Endothelial cell of umbilical vein (primary cell): ENCODE measurements at regions not wholly inside any gene's neighbourhood (a gene's known extent, or its start where the extent isn't known, plus 50 kb on each side); places are given as distances from the start of the nearest gene placed in this dataset.

Experiments
- BruUV-seq: library from RNA; stranded (reverse); fragments of 400-500 nt; replicated peaks from 2 replicates; lab custom pipeline; 2021; lab: Mats Ljungman, UMichigan
- CTCF ChIA-PET: fragments of 300-600, 350-600 bp; sonication (Branson Sonifier 250); formaldehyde crosslinking; loops from one replicate; lab custom pipeline; 2021; ENCODE audit warnings: antibody characterized with exemption, inconsistent platforms; lab: Charles Lee
- POLR2A ChIA-PET: fragments of 300-600, 350-600 bp; sonication (Branson Sonifier 250); formaldehyde crosslinking; loops from one replicate; lab custom pipeline; 2021; ENCODE audit warnings: antibody characterized with exemption, inconsistent platforms; lab: Charles Lee
- DNase-seq: peaks from one replicate; pipeline ENCODE4 v3.0.0-alpha.2; 2011; ENCODE audit warnings: low read depth, low spot score
- FAIRE-seq: peaks from 2 replicates; lab custom pipeline; 2011; peaks lifted over from hg19 to GRCh38; lab: Jason Lieb, UNC
- H2AFZ ChIP-seq: 2 replicates; pipeline ENCODE4 v1.6.0; 2012; ENCODE audit warnings: low read depth, low read length, control low read depth, inconsistent platforms
- H3K27ac ChIP-seq: 2 replicates; pipeline ENCODE4 v1.5.1; 2011; ENCODE audit warnings: low read depth, mild to moderate bottlenecking, control low read depth, low read length, moderate library complexity; ENCODE audit not compliant: insufficient read depth
- H3K27me3 ChIP-seq, 2 experiments: 2 replicates each; pipeline versions ENCODE4 v1.6.0 to v1.6.1; 2011; ENCODE audit warnings: low read length in 2 of 2, mixed read lengths in 1 of 2; ENCODE audit not compliant: control insufficient read depth in 2 of 2, insufficient read depth in 2 of 2
- H3K36me3 ChIP-seq, 2 experiments: 2 replicates in 1 of 2; 3 replicates in 1 of 2; pipeline ENCODE4 v1.5.1; 2011; ENCODE audit warnings: low read length in 2 of 2, mild to moderate bottlenecking in 1 of 2, moderate library complexity in 1 of 2; ENCODE audit not compliant: control insufficient read depth in 2 of 2, insufficient read depth in 2 of 2; ENCODE audit errors: extremely low read depth in 1 of 2
- H3K4me1 ChIP-seq: 3 replicates; pipeline ENCODE4 v1.5.1; 2011; ENCODE audit warnings: mild to moderate bottlenecking, low read length; ENCODE audit not compliant: control insufficient read depth, insufficient read depth; ENCODE audit errors: extremely low read depth
- H3K4me2 ChIP-seq: 2 replicates; pipeline ENCODE4 v1.6.1; 2011; ENCODE audit warnings: low read length, control low read depth, mixed read lengths; ENCODE audit not compliant: insufficient read depth
- H3K4me3 ChIP-seq, 3 experiments: fragments of 200-600 bp in 1 of 3; sonication (generic), shearing (Covaris generic) in 1 of 3; replicated peaks in 1 of 3; 2 replicates each; pipeline ENCODE4 v1.5.1; 2011 to 2016; ENCODE audit warnings: control low read depth in 3 of 3, low read length in 3 of 3, mild to moderate bottlenecking in 2 of 3, inconsistent platforms in 1 of 3, low read depth in 1 of 3, moderate library complexity in 1 of 3; ENCODE audit not compliant: insufficient read depth in 1 of 3
- H3K79me2 ChIP-seq: 2 replicates; pipeline ENCODE4 v1.6.0; 2012; ENCODE audit warnings: low read length, inconsistent platforms; ENCODE audit not compliant: control insufficient read depth, insufficient read depth
- H3K9ac ChIP-seq: replicated peaks from 2 replicates; pipeline ENCODE3; 2011; ENCODE audit warnings: low read length, control low read depth; ENCODE audit not compliant: insufficient read depth; ENCODE audit errors: extremely low read depth
- H3K9me1 ChIP-seq: replicated peaks from 3 replicates; pipeline ENCODE4 v1.6.0; 2011; ENCODE audit warnings: mild to moderate bottlenecking, low read length; ENCODE audit not compliant: control insufficient read depth, insufficient read depth; ENCODE audit errors: extremely low read depth
- H3K9me3 ChIP-seq: replicated peaks from 2 replicates; pipeline ENCODE4 v1.5.1; 2012; ENCODE audit warnings: low read length, inconsistent platforms; ENCODE audit not compliant: control insufficient read depth, insufficient read depth
- H4K20me1 ChIP-seq: replicated peaks from 2 replicates; pipeline ENCODE3; 2011; ENCODE audit warnings: mild to moderate bottlenecking, low read length; ENCODE audit not compliant: control insufficient read depth, insufficient read depth; ENCODE audit errors: extremely low read depth
- CTCF ChIP-seq, 2 donors: IDR thresholded peaks; 1 replicate in 1 of 2; 2 replicates in 1 of 2; pipeline ENCODE4 v1.5.1; 2011; ENCODE audit warnings: low read length in 2 of 2, mild to moderate bottlenecking in 2 of 2, moderate library complexity in 2 of 2, control low read depth in 1 of 2, inconsistent platforms in 1 of 2, low read depth in 1 of 2; ENCODE audit not compliant: insufficient read depth in 1 of 2; ENCODE audit errors: extremely low read depth in 1 of 2
- EZH2 ChIP-seq: IDR thresholded peaks from 2 replicates; pipeline ENCODE4 v1.6.1; 2012; ENCODE audit warnings: borderline replicate concordance, low read depth, mild to moderate bottlenecking, moderate library complexity, low read length, inconsistent platforms; ENCODE audit not compliant: severe bottlenecking
- FOS ChIP-seq: IDR thresholded peaks from 2 replicates; pipeline ENCODE4 v1.6.1; 2011; ENCODE audit warnings: mild to moderate bottlenecking, low read length, moderate library complexity, borderline replicate concordance; ENCODE audit not compliant: insufficient read depth
- GATA2 ChIP-seq: IDR thresholded peaks from 2 replicates; pipeline ENCODE4 v1.7.0; 2011; ENCODE audit warnings: low read depth, mild to moderate bottlenecking, moderate library complexity, mixed read lengths, low read length; ENCODE audit not compliant: insufficient read length, insufficient read depth
- JUN ChIP-seq: IDR thresholded peaks from 2 replicates; pipeline ENCODE4 v1.6.1; 2011; ENCODE audit warnings: borderline replicate concordance, low read depth; ENCODE audit not compliant: insufficient read length, insufficient read depth
- MAX ChIP-seq: IDR thresholded peaks from 2 replicates; pipeline ENCODE4 v1.6.1; 2011; ENCODE audit not compliant: insufficient read depth, insufficient read length
- MYC ChIP-seq: IDR thresholded peaks from one replicate; pipeline ENCODE4 v1.6.1; 2011; ENCODE audit warnings: mild to moderate bottlenecking, low read depth, low read length
- POLR2A ChIP-seq: IDR thresholded peaks from 2 replicates; pipeline ENCODE4 v1.6.1; 2012; ENCODE audit warnings: low read depth, mild to moderate bottlenecking, control low read depth, low read length
- POLR2AphosphoS5 ChIP-seq: IDR thresholded peaks from 2 replicates; pipeline ENCODE4 v1.6.1; 2012; ENCODE audit warnings: low read depth, mild to moderate bottlenecking, control low read depth, low read length, moderate library complexity; ENCODE audit not compliant: insufficient read depth
- dilution Hi-C: fragments of 300-500 bp; cut with MboI; formaldehyde crosslinking; loops from one replicate; pipeline ENCODE4 v1.15.0; 2019; ENCODE audit warnings: low sequenced_read_pairs; ENCODE audit not compliant: extremely low pct_ligation_motif_present
- intact Hi-C: fragments of 100-400 bp; cut with micrococcal nuclease; formaldehyde crosslinking; loops from one replicate; pipeline ENCODE4 v1.10.0; 2022

GRCh38 chr10:120689777-120690529, 161.2 kb upstream of the WDR11 start:
- Histone ChIP-seq H3K9ac (no peak overlapping the region), H4K20me1 (no peaks in the 10 kb centered on the region), H3K36me3 (no peaks in the 10 kb centered on the region), H3K27ac (no peak overlapping the region), H3K4me3 (no peak overlapping the region), H3K79me2 (no peaks in the 10 kb centered on the region), H3K27me3 (no peaks in the 10 kb centered on the region), H2AFZ (no peak overlapping the region), H3K9me3 (no peaks in the 10 kb centered on the region), H3K4me2 (no peak overlapping the region), H3K4me1 (no peaks in the 10 kb centered on the region), H3K9me1 (no peaks in the 10 kb centered on the region)
- peak; percentile 32 for DNase-seq
- POLR2A ChIA-PET, result no interaction called here
- dilution Hi-C loops, result no loop called here
- CTCF ChIA-PET, result interaction anchor here (0.6 to 1.6 kb wide), 6 partner anchors 8 to 179 kb away, joined by 3 to 6 read pairs (median 3); no protein-coding TSS in a partner anchor
- TF ChIP-seq FOS, result peak; percentile 33
- TF ChIP-seq EZH2, result no peak
- intact Hi-C loops, result no loop called here
- BruUV-seq, result no TSS peak
- peak; percentile 55 for FAIRE-seq

GRCh38 chr10:120691625-120692024, 159.5 kb upstream of the WDR11 start:
- DNase-seq (no peak), FAIRE-seq (no peak)
- dilution Hi-C loops (no loop called here), intact Hi-C loops (no loop called here)
- TF ChIP-seq CTCF (IDR thresholded peaks at IDR 0.05; ENCODE audit: extremely low read depth in 1 of 2, insufficient read depth in 1 of 2, low read depth in 1 of 2, low read length in 2 of 2) (no peak), MAX (no peak), JUN (no peak), MYC (no peak), GATA2 (no peak), FOS (no peak), POLR2A (no peak), POLR2AphosphoS5 (no peak), EZH2 (no peak)
- CTCF ChIA-PET, result no interaction called here
- Histone ChIP-seq H3K4me1 (no peaks in the 10 kb centered on the region), H3K9ac (no peak overlapping the region), H3K36me3 (no peaks in the 10 kb centered on the region), H3K4me2 (no peak overlapping the region), H3K9me1 (no peaks in the 10 kb centered on the region), H3K79me2 (no peaks in the 10 kb centered on the region), H3K9me3 (no peaks in the 10 kb centered on the region), H3K27me3 (no peaks in the 10 kb centered on the region), H3K27ac (no peak overlapping the region), H2AFZ (no peak overlapping the region), H4K20me1 (no peaks in the 10 kb centered on the region), H3K4me3 (no peak overlapping the region)
- POLR2A ChIA-PET, result no interaction called here
- no TSS peak for BruUV-seq
